OCI-LY3 (cell line): ENCODE measurements at regions not wholly inside any gene's neighbourhood (a gene's known extent, or its start where the extent isn't known, plus 50 kb on each side); places are given as distances from the start of the nearest gene placed in this dataset.

Experiments used
- EZH2phosphoT487 ChIP-seq: fragments of 200-600 bp; shearing (Covaris generic); IDR thresholded peaks from 2 replicates; pipeline ENCODE4 v1.6.1; 2018; ENCODE audit warnings: antibody characterized with exemption, mixed run types, low read depth
- TF ChIP-seq, protein P1 (sequence below): fragments of 200-600, 300-600 bp; sonication (generic); IDR thresholded peaks from 2 replicates; pipeline ENCODE4 v1.5.1; 2014; ENCODE audit warnings: antibody characterized with exemption, low read length, low read depth

DNA sequence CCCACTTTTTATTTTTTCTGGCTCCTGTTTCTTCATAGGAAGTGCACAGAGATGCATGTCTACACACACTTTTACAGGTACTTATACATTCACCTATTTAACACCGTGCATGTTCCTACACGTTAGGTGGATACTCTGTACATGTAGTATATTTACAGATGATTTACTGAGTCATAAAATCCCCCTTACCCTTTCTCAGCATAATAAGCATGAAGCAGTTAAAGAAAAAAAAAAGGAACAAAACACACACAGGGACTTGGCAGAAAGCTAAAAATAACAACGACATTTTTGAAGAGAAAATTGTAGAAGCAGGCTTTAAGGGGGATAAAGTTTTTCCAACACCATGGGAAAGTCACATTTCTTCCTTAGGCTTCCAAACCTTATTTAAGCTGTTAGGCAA, 96.4 kb upstream of the IQCM start:
- TF ChIP-seq, protein P1, sequence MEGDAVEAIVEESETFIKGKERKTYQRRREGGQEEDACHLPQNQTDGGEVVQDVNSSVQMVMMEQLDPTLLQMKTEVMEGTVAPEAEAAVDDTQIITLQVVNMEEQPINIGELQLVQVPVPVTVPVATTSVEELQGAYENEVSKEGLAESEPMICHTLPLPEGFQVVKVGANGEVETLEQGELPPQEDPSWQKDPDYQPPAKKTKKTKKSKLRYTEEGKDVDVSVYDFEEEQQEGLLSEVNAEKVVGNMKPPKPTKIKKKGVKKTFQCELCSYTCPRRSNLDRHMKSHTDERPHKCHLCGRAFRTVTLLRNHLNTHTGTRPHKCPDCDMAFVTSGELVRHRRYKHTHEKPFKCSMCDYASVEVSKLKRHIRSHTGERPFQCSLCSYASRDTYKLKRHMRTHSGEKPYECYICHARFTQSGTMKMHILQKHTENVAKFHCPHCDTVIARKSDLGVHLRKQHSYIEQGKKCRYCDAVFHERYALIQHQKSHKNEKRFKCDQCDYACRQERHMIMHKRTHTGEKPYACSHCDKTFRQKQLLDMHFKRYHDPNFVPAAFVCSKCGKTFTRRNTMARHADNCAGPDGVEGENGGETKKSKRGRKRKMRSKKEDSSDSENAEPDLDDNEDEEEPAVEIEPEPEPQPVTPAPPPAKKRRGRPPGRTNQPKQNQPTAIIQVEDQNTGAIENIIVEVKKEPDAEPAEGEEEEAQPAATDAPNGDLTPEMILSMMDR, result no peak
- no peak for TF ChIP-seq EZH2phosphoT487
